ENCODE measurements at regions not wholly inside any gene's neighbourhood (a gene's known extent, or its start where the extent isn't known, plus 50 kb on each side); places are given as distances from the start of the nearest gene placed in this dataset.

- H3K4me1 ChIP-seq (ENCODE audit: insufficient read depth, poor library complexity, severe bottlenecking), result peaks cover 21% of the 10 kb centered on the region
- no peaks in the 10 kb centered on the region for H3K27me3 ChIP-seq (ENCODE audit: insufficient read depth, poor library complexity, severe bottlenecking)
Observed at GRCh38 chr22:22106855-22107254, 124.3 kb upstream of the TOP3B start.

GRCh38 chr22:22105364-22105763 lies 122.8 kb upstream of the TOP3B start:
- DNase-seq (ENCODE audit: low spot score) (no peak), ATAC-seq (ENCODE audit: low read depth) (no peak)
- Histone ChIP-seq H3K4me1 (ENCODE audit: insufficient read depth, poor library complexity, severe bottlenecking) (peaks cover 9% of the 10 kb centered on the region), H3K9me3 (ENCODE audit: severe bottlenecking) (no peaks in the 10 kb centered on the region), H3K27ac (ENCODE audit: poor library complexity, severe bottlenecking) (no peak overlapping the region), H3K36me3 (ENCODE audit: low read depth) (no peaks in the 10 kb centered on the region), H3K27me3 (ENCODE audit: insufficient read depth, poor library complexity, severe bottlenecking) (no peaks in the 10 kb centered on the region), H3K4me3 (ENCODE audit: severe bottlenecking) (no peak overlapping the region)
- TF ChIP-seq CTCF (IDR thresholded peaks at IDR 0.05; ENCODE audit: poor library complexity, severe bottlenecking), result no peak

More at GRCh38 chr22:22106855-22107254, 124.3 kb upstream of the TOP3B start:
- Histone ChIP-seq H3K27ac (ENCODE audit: poor library complexity, severe bottlenecking) (no peak overlapping the region), H3K9me3 (ENCODE audit: severe bottlenecking) (no peaks in the 10 kb centered on the region), H3K4me3 (ENCODE audit: severe bottlenecking) (no peak overlapping the region), H3K36me3 (ENCODE audit: low read depth) (no peaks in the 10 kb centered on the region)
- no peak for DNase-seq (ENCODE audit: low spot score)
- TF ChIP-seq CTCF (IDR thresholded peaks at IDR 0.05; ENCODE audit: poor library complexity, severe bottlenecking), result no peak
- ATAC-seq (ENCODE audit: low read depth), result no peak

GRCh38 chr22:22103078-22103875 lies 120.7 kb upstream of the TOP3B start:
- no peaks in the 10 kb centered on the region for H3K9me3 ChIP-seq (ENCODE audit: severe bottlenecking)
- no peak for ATAC-seq (ENCODE audit: low read depth)
- no peaks in the 10 kb centered on the region for H3K36me3 ChIP-seq (ENCODE audit: low read depth)
- no peak overlapping the region for H3K27ac ChIP-seq (ENCODE audit: poor library complexity, severe bottlenecking)
- no peaks in the 10 kb centered on the region for H3K27me3 ChIP-seq (ENCODE audit: insufficient read depth, poor library complexity, severe bottlenecking)
- no peaks in the 10 kb centered on the region for H3K4me1 ChIP-seq (ENCODE audit: insufficient read depth, poor library complexity, severe bottlenecking)
- DNase-seq (ENCODE audit: low spot score), result no peak
- no peak overlapping the region for H3K4me3 ChIP-seq (ENCODE audit: severe bottlenecking)
- no peak for TF ChIP-seq CTCF (IDR thresholded peaks at IDR 0.05; ENCODE audit: poor library complexity, severe bottlenecking)

- peak; percentile 63 for TF ChIP-seq CTCF (IDR thresholded peaks at IDR 0.05; ENCODE audit: poor library complexity, severe bottlenecking)
- ATAC-seq (ENCODE audit: low read depth), result peak; percentile 72
- Histone ChIP-seq H3K27ac (ENCODE audit: poor library complexity, severe bottlenecking) (no peak overlapping the region), H3K36me3 (ENCODE audit: low read depth) (no peaks in the 10 kb centered on the region), H3K4me3 (ENCODE audit: severe bottlenecking) (no peak overlapping the region), H3K9me3 (ENCODE audit: severe bottlenecking) (peaks cover 3% of the 10 kb centered on the region), H3K4me1 (ENCODE audit: insufficient read depth, poor library complexity, severe bottlenecking) (no peaks in the 10 kb centered on the region), H3K27me3 (ENCODE audit: insufficient read depth, poor library complexity, severe bottlenecking) (no peaks in the 10 kb centered on the region)
- no peak for DNase-seq (ENCODE audit: low spot score)
Observed at GRCh38 chr22:22099833-22100812, 117.5 kb upstream of the TOP3B start.

Measured in RWPE2 (cell line).